HG02798 (cell line): ENCODE measurements at regions not wholly inside any gene's neighbourhood (a gene's known extent, or its start where the extent isn't known, plus 50 kb on each side); places are given as distances from the start of the nearest gene placed in this dataset.

Source experiments
- ATAC-seq: cut with Tn5 transposase; IDR thresholded peaks from one replicate; pipeline ENCODE4 v1.9.1; 2021; ENCODE audit warnings: mild to moderate bottlenecking; ENCODE audit not compliant: unreplicated experiment, poor library complexity

DNA sequence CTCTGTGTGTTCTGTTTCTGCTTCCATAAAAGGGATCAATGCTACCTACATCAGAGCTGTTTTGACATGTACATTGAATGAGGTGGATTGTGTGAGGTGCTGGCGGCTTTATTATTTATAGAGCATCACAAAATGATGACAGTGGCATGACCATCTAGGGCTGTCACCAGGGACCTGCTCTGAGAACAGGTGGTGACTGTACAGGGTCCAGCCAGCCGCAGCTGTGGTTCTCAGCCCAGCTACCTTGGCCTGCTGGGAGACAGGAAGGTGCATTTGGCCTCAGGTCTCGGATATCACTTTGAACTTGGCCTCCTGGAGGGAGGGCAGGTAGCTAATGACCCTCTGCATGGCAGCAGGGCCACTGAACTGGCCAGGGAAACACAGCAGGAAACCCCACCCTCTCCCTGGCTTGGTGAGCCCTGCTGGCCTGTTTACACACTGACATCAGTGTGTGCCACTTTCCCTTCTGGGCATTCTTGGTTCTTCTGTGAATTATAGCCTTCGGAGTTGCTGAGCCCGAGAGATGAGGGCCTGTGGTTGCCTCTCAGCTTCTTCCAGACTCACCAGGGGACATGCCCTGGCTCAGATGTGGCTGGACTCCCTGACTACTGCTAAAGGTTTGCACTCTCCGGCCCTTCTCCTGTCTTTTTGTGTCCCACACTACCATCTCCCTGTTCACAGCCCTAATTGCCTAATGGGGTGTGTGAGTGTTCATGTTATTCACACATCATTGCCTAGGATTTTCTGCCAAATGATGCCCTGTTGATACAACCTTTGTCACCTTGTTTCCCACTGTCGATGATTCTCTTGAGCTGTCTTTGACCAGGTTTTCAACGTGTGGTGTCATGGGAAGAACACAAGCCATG, 109.2 kb upstream of the RAB12 start:
- no peak for ATAC-seq

DNA sequence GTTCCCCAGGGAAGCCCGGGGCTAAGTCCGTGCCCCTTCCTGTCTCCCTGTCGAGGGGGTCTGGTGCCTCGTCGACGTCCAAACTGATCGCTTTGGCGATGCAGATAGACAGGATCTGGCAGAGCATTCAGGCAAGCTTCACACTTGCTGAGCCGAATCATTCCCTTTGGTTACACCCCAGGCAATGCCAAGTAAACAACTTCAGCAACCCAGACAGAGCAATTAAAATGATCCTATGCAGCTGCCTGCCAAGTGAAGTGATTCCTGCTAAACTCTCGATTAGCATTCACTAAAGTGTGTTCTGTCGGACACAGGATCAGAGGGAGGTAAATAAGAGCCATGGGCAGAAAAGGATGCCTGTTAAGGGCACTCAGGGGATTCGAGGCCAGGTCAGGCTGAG, 108.2 kb upstream of the RAB12 start:
- ATAC-seq: no peak

DNA sequence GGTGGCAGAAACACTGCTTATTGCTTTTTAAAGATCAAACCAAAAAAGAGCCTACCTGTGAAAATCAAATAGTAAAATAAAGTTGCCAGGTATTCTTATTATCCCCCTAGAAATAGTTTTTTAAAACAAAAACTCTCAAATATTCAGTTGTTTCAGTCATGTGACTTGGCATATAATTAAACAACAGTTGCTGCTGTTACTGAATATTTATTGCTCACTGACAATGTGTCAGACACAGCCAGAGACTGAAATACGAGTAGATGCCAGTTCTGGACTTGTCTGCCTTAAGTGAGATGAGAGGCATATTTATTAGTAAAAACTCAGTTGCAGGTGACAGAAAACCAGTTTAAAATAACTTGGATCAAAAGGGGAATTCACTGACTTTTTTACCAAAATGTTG, 106.0 kb upstream of the RAB12 start:
- no peak for ATAC-seq

DNA sequence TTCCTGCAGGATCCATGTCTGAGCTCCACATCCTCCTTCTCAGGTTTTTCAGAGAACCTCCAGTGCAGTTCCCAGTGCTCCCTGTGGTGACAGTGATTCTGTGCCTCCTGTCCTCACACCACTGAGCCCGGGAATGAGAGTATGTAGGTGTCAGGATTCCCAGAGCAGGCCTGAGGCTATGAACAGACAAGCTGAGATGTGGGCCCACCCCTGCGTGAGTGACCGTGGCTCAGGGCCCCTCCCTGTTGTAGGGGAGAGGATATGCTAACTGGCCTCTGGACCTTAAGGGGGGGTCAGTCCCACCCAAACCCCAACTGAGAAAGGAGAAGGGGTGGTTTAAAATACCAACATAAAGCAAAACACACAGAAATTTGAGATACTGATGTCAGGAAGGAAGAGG, 104.8 kb upstream of the RAB12 start:
- no peak for ATAC-seq

DNA sequence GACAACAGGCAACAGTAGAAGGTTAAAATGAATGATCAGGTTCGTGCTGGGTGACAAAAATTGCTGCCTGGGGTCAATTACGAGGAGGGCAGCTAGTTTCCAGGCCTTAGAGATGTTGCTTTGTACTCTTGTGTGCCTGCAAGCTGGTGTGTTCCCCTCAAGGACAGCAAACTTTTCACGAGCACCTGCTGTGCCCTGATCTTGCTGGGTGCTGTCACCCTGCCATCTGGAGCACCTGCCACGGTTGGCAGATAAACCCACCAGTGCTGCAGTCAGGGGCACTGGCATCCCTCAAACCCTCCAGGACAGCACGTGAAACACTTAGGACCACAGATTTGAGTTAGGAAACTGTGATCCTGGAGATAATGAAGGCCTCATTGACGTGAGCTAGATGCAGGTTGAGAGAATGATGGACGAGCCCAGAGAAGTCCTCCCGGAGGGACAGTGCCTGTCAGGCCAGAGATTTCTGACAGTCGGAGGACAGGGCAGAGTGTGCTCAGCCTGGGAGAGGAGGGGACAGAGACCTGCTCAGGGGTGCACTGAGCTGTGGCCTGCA, 104.3 kb upstream of the RAB12 start:
- no peak for ATAC-seq

DNA sequence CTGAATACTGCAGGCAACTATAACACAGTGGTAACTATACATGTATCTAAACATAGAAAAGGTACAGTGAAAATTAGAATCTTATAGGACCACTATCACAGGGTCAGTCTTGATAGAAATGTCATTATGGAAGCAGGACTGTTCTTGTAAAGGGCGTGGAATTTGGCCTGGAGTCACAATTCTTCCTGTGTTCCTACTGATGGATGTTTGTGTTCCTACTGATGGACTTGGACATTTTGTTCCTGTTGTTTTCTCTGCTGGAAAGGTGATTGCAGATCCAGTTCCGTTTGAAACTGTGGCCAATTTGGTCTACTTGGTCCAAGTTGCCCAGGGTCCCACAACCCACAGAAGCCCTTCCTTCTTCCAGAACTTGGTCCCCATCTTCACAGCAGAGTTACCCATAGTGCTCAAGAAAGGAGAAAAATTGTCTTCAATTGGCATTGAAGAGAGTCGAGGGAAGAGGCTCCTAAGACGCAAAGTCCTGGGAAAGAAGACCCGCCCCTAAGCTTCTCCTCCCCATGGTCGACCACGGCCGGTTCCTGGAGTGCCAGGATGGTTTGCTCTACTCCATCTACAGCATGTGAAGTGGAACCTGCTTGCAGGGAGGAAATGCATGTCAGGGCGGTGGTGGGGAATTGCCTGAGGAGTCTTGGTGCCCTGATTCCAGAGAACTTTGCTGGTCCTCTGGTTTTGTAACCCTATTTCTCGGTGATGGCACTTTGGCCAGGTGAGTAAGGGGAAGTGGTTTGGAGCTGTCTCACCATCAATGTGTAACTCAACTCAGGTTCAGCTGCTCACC, 102.8 kb upstream of the RAB12 start:
- no peak for ATAC-seq

DNA sequence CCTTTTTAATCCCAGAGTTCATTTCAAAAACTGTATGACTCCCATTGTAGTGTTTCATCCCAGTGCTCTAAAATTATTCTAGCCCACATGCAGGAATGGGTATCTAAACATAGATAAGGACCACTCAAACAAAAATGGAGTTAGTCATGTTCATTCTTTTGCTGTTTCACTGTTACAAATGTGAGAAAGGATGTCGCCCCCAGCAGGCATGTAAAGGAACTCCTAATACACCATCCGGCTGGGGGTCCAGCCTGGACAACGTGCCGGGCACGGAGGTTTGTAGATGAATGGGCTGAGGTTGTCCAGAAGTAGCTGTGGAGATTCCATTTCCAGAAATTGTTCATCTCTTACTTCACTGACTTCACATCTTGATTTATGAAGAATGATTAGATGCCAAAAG, 101.9 kb upstream of the RAB12 start:
- no peak for ATAC-seq

DNA sequence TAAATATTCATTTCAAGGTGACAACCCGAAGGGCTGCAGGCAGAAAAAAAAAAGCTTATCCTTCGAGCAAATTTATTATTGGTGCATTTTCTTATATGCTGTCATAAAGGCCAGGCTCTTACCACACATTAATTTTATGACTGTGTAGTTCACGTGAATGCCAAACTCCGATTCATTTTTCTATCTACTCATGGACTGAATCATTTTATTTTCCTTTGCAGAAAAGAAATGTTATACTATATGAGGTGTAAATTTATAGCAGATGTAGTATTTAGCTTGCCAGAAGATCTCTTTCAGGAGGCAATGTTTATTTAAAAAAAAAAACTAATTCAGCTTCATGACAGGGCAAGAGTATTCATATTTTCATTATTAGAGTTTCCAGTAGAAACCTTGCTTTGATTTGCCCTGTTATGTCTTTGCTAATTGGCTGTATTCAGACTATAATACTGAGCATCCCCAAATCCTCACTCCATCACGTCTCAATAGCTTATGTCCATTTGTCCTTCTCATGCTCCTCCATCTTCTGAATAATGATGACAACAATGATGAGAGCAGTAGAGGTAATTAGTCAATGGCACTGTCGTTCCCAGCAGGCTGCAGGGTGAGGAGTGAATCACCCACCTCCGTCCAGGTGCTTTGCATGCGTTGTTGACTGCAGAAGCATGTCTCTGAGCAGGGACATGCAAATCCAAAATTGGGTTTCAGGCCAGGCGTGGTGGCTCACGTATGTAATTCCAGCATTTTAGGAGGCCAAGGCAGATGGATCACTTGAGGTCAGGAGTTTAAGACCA, 101.1 kb upstream of the RAB12 start:
- ATAC-seq: no peak

DNA sequence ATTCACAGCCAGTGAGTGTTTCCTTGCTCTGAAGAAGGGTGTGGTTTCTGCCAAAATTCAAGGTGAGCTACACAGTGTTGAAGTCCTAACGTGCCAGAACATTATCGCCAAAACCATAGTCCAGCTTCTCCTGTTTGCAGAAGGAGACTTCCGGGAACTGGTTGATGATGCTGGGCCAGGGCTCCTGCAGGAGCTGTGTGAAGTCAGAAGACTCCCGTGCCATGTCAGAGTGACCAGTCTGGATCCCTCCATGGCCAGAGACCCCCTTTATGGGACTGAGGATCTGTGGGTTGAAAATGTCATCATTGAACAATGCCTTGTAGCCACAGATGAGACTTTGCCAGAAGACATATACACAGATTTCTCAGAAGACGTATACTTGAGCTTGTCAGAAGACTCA, 96.0 kb upstream of the RAB12 start:
- no peak for ATAC-seq

DNA sequence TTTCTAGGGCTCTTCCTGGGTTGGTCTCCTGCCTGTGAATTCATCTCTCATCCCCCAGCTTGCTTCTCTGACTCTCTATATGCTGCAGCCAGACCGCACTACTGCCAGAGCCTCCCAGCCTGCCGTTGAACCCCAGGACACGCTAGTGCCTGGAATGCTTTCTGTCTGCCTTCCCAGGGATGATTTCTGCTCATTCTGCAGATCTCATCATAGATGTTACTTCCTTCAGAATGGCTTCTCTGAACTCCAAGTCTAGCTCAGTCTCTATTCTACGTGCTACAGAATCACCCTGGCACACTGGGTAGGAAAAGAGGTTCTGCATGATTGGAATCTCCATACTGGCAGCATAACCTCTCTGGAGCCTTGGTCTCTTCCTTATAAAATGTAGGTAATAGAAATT, 94.8 kb upstream of the RAB12 start:
- no peak for ATAC-seq

DNA sequence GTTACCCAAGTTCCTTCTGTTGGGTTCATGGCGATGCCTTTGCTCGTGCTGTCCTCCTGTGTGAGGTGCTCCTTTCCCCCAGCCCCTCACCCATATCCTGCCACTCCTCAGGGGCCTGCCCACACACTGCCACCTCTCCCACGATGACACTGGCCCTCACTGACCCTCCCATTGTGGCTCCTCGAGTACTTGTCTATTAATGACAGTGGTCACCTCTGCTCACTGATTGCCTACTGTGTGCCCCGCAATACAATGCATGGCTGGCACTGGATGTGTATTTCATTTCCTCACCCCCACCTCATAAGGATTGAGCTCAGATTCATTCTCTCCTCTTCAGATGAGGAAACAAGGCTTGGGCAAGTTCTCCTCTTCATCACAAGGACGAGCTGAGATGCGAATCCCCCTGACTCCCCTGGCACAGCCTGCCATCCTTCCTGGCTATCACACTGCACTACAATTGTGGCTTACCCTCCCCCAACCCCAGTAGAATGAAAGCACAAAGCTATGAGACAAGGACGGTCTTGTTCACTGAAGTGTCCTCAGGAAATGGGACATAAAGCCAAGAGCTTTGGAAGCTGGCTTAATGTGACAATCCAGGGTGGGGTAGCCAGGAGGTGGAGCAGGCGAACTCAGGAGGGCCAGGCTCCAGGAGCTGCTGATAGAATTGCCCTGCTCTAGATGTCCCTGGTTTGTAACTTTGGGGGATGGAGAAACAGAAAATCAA, 93.9 kb upstream of the RAB12 start:
- no peak for ATAC-seq

DNA sequence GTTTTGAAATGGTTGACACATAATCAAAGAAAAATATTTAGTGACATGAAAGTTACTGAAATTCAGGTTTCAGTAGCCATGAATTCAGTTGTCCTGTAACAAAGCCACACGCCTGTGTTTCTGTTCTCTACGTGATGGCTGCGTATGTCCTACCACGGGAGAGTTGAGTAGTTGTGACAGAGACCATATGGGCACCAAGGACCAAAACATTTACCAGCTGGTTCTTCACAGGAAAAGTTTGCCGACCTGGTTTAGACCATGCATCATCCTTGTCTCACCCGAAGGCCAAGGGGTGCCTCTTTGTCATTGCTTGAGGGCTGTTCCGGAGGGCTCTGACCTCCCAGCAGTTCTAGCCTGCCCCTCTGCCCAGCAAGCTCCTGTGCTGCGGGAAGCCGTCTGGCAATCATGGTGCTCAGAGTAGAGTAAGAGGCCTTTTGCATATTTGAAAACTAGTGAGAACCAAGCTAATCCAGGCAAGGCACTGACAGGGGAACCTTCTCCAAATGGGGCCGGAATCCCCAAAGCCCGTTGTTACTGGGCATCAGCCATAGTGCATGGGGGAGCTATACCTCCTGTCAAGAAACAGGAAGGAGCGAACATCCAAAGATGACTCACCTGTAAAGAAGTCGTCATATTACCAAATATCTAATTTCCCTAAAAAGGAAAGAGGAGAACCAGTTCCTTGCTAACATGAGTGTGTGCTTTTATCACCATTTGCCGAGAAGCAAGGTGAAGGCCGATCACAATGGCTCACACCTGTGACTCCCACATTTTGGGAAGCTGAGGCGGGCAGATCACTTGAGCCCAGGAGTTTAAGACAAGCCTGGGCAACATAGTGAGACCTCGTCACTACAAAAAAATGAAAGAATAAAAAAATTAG, 92.6 kb upstream of the RAB12 start:
- no peak for ATAC-seq

DNA sequence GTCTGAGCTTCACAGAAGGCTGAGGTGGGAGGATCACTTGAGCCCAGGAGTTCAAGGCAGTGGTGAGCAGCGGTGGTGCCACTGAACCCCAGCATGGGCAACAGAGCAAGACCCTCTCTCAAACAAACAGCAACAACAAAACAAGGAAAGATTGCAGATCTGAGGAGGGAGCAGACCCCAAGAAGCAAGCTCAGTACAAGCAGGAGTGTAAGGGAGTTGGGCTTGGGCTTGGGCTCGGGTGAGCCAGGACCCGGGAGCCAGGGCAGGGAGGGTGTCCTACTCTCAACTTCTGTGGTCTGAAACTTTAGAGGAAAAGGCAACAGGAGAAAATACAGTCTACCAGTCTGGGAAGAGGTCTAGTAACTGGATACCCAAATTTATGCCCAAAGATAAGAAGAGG, 92.0 kb upstream of the RAB12 start:
- no peak for ATAC-seq

DNA sequence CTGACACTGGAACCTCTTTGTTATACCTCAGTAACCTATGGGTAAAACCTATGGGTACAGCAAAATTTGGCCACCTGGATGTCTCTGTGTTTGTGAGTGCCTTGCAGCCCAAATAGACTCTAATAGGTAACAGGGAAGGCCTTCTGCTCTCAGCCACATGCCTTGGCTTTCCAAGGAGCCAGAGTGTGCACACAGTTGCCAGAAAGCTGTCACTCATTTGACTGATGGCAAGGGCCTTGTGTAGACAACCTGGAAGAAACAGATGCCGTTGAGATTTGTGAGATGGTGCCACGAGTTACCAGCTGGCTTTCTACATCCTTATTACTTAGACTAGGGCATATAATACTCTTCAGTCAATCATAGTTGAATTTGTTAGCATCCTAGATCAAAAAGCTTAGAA, 90.1 kb upstream of the RAB12 start:
- ATAC-seq: no peak

DNA sequence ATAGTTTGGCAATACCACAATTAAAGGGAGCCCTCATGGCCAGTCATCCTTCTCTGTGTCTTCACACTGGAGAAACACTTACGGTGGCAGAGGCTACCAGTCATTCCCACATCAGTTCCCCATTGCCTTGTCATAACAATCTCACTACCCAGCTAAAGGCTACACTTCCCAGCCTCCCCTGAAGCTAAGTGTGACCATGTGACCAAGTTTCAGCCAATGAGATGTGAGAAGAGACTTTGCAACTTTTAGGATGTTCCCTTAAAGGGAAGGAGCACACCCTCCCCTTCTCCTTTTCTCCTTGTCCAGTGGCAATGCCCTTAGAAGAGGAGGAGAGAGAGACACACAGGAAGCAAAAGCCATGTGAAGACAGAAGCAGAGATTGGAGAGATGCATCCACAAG, 89.0 kb upstream of the RAB12 start:
- ATAC-seq: no peak

DNA sequence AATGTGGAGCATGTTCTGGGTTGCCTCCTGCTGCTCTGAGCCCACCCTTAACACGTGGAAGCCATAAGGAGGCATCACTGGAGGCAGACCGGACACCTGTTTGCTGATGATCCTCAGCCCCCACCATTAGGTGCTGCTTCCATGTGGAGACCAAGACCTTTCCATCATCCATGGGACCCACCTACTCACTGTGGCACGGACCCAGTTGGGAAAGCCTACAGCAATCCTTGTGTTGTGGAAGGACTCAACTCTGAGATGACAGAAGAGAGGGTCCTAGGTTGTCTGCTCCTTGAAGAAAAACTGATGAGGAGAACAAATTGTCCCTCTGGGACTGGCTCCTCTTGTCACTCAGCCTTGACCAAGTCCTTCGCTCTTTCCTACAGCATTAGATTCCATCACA, 86.5 kb upstream of the RAB12 start:
- ATAC-seq: no peak

DNA sequence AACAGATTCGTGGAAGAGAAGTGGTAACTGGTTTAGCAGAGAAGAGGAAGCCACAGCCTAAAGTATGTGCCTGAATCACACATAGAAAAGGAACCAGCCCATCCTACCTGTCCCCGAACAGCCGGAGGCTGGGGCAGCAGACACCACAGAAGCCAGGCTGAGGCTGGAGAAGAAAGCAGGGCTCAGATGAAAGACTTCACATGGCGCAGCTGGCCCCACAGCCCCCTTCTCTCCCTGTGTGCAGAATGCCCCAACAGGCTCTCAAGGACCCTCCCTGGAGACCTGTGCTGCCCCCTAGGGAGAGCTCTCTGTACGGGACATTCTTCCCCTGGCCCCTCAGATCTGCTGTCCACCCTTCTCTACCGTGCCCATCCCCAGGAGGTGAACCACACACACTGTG, 83.5 kb upstream of the RAB12 start:
- no peak for ATAC-seq

DNA sequence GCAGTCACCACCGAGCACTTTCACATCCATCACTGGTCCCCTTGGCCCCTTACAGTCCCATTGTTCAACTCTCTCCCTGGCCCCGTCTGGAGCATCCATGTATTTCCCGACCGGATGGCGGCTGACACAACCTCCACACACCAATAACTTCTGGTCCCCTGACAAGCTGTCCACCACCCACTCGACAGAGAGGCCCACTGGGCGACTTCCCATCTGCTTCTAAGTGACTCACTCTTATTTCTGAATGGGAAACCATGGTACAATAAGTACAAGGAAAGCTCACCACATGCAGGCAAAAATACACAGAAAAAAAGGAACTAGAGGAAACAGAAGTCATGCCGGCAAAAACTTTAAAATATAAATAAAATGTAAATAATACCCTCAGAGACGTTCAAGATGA, 82.9 kb upstream of the RAB12 start:
- ATAC-seq: no peak

DNA sequence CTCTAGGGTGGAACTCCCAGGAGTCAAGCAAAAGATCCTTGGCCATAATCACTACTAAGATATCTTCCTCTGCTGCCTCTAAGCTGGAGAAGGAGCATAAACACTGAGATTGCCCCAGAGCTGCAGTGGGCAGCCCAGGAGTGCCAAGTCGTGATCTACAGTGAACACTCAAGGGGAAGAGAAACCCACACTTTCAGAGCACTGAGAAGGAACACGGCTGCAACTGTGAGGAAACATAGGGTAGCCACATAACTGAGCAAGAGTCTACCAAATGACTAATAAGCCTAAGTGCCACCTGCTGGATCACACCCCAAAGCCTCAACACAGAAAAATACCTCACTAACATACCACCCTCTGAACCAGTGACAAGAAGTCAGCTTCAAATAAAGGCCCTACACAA, 79.6 kb upstream of the RAB12 start:
- no peak for ATAC-seq
